ENCODE measurements at regions not wholly inside any gene's neighbourhood (a gene's known extent, or its start where the extent isn't known, plus 50 kb on each side); places are given as distances from the start of the nearest gene placed in this dataset.
A peak's percentile ranks its signal among the peaks of the same experiment; 100 is the strongest.

DNA sequence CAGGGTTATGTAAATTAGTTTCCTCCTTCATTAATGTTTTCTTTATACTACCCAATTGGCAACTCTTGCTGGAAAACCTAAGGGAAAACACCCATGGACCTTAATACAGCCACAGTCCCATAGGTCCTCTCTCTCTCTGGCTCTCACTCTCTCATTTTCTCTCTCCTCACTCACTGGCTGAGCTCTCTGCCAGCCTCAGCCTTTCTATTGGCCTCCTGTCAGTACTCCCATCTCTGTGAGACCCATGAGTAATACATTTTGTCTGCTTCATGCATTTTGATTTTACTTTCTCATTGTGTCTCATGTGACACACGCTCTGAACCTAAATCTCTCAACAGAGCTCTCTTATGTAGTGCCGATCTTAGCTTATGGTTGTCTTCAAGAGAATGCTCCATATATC lies 907.5 kb downstream of the C6orf118 start:
- no peaks in the 10 kb centered on the region for H3K9me3 ChIP-seq
- no peak overlapping the region for H3K27ac ChIP-seq (replicated peaks in 1 of 4)
- no peaks in the 10 kb centered on the region for H3K27me3 ChIP-seq
- H3K4me3 ChIP-seq = no peak overlapping the region
- no peaks in the 10 kb centered on the region for H3K36me3 ChIP-seq
- intact Hi-C loops (cut with DNase I) = no loop called here
- no peaks in the 10 kb centered on the region for H3K4me1 ChIP-seq
- TF ChIP-seq EP300 (IDR thresholded peaks at IDR 0.05) = no peak
- TF ChIP-seq CTCF (IDR thresholded peaks at IDR 0.05) = no peak
- no peak for TF ChIP-seq POLR2AphosphoS5 (IDR thresholded peaks at IDR 0.05)
- no peak for TF ChIP-seq POLR2A (IDR thresholded peaks at IDR 0.05; ENCODE audit: low read depth)
- WGBS = 95% methylated on average over 2 of the region's 2 CpGs
- no peak for DNase-seq (ENCODE audit: extremely low spot score)

DNA sequence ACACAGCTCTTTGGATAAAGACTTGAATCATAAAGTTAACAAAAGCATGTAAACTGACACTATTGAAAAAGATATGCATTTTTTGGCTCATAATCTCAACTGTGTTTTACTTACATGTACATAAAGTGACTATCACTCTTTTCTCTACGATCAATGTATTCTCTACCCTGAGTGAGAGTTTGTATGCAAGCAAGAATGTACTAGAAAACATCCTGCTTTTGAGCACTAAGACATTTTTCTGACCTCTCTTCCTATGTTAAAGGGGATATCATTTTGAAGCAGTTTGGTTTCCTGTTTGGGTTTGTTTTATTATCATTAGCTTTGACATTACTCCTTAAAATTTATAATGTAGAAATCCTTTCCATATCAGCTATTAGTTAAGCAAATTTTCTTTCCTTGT lies 910.8 kb downstream of the C6orf118 start:
- intact Hi-C loops (cut with DNase I) = no loop called here
- no peak for TF ChIP-seq CTCF (IDR thresholded peaks at IDR 0.05)
- no peak for TF ChIP-seq EP300 (IDR thresholded peaks at IDR 0.05)
- no peak for TF ChIP-seq POLR2A (IDR thresholded peaks at IDR 0.05; ENCODE audit: low read depth)
- TF ChIP-seq POLR2AphosphoS5 (IDR thresholded peaks at IDR 0.05) = no peak
- DNase-seq (ENCODE audit: extremely low spot score) = no peak
- Histone ChIP-seq H3K4me1 (no peaks in the 10 kb centered on the region), H3K9me3 (no peaks in the 10 kb centered on the region), H3K27me3 (no peaks in the 10 kb centered on the region), H3K36me3 (no peaks in the 10 kb centered on the region), H3K4me3 (no peak overlapping the region), H3K27ac (replicated peaks in 1 of 4) (no peak overlapping the region)
- 67% methylated on average over 1 of the region's 1 CpG for WGBS

GRCh38 chr6:164396071-164397047 lies 913.0 kb downstream of the C6orf118 start:
- H3K4me1 ChIP-seq = no peaks in the 10 kb centered on the region
- DNase-seq (ENCODE audit: extremely low spot score) = no peak
- no peaks in the 10 kb centered on the region for H3K36me3 ChIP-seq
- H3K4me3 ChIP-seq = peak overlapping the region; percentile 26 to 44 (median 31)
- H3K9me3 ChIP-seq = no peaks in the 10 kb centered on the region
- TF ChIP-seq POLR2A (IDR thresholded peaks at IDR 0.05; ENCODE audit: low read depth) (no peak), POLR2AphosphoS5 (IDR thresholded peaks at IDR 0.05) (no peak), EP300 (IDR thresholded peaks at IDR 0.05) (no peak), CTCF (IDR thresholded peaks at IDR 0.05) (no peak)
- intact Hi-C loops (cut with DNase I) = no loop called here
- 74% methylated on average over 8 of the region's 9 CpGs for WGBS
- H3K27ac ChIP-seq (replicated peaks in 1 of 4) = peak overlapping the region in 3 of 4 donors; percentile 10 to 13 (median 12)
- H3K27me3 ChIP-seq = no peaks in the 10 kb centered on the region

DNA sequence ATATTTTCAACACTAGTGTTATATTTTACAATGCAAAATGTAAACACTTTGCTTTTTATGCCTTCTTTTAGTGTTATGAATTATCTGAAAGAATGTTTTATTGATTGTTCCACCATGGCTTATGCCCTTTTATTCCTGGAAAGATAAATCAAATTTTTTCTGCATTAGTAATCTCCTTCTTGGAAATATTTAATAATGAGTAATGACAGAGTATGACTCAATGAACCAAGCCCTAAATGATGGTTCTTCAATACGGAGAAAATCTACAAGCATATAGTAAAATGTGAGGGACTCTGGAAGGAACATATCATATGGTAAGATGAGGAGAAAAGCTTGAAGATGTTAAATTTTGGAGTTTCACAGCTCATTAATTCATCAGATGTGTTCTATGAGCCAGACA lies 929.6 kb downstream of the C6orf118 start:
- 26% methylated on average over 1 of the region's 1 CpG for WGBS
- no peaks in the 10 kb centered on the region for H3K27me3 ChIP-seq

More for the DNA sequence above, 929.6 kb downstream of the C6orf118 start:
- Histone ChIP-seq H3K27ac (replicated peaks in 1 of 4) (no peak overlapping the region), H3K4me3 (no peak overlapping the region), H3K4me1 (no peaks in the 10 kb centered on the region), H3K36me3 (no peaks in the 10 kb centered on the region), H3K9me3 (peaks cover 0 to 4% (median 0%) of the 10 kb centered on the region in 4 donors)
- no peak for DNase-seq (ENCODE audit: extremely low spot score)
- TF ChIP-seq CTCF (IDR thresholded peaks at IDR 0.05) (no peak), POLR2AphosphoS5 (IDR thresholded peaks at IDR 0.05) (no peak), EP300 (IDR thresholded peaks at IDR 0.05) (no peak), POLR2A (IDR thresholded peaks at IDR 0.05; ENCODE audit: low read depth) (no peak)
- intact Hi-C loops (cut with DNase I) = no loop called here

Measured in esophagus muscularis mucosa (tissue), 4 donors.